Liver (tissue), 8 donors: ENCODE measurements at regions not wholly inside any gene's neighbourhood (a gene's known extent, or its start where the extent isn't known, plus 50 kb on each side); places are given as distances from the start of the nearest gene placed in this dataset.

Experiments used
- DNase-seq: peaks from one replicate; pipeline ENCODE4 v3.0.0-alpha.2; 2017; ENCODE audit warnings: low spot score
- H3K27ac ChIP-seq, 2 donors: one replicate each; pipeline ENCODE4 v1.7.0; 2013; ENCODE audit warnings: inconsistent platforms in 2 of 2, low read length in 2 of 2, control low read depth in 1 of 2, low read depth in 1 of 2, mild to moderate bottlenecking in 1 of 2
- H3K27me3 ChIP-seq, 4 donors: one replicate each; pipeline versions ENCODE4 v1.6.1 to v1.7.0; 2013; ENCODE audit warnings: low read length in 3 of 4, inconsistent platforms in 1 of 4, mild to moderate bottlenecking in 1 of 4, moderate library complexity in 1 of 4; ENCODE audit not compliant: control insufficient read depth in 4 of 4, insufficient read depth in 4 of 4
- H3K36me3 ChIP-seq, 4 donors: one replicate each; pipeline versions ENCODE4 v1.6.1 to v1.7.0; 2013; ENCODE audit warnings: low read length in 3 of 4, mild to moderate bottlenecking in 3 of 4, low read depth in 1 of 4, moderate library complexity in 1 of 4; ENCODE audit not compliant: control insufficient read depth in 4 of 4, insufficient read depth in 3 of 4
- H3K4me1 ChIP-seq, 4 donors: one replicate each; pipeline versions ENCODE4 v1.6.1 to v1.7.0; 2013; ENCODE audit warnings: low read length in 3 of 4, mild to moderate bottlenecking in 3 of 4, moderate library complexity in 1 of 4; ENCODE audit not compliant: control insufficient read depth in 4 of 4, insufficient read depth in 4 of 4
- H3K4me3 ChIP-seq, 3 donors: one replicate each; pipeline versions ENCODE4 v1.6.1 to v1.7.0; 2013; ENCODE audit warnings: low read length in 3 of 3, control low read depth in 1 of 3, low read depth in 1 of 3, mild to moderate bottlenecking in 1 of 3
- H3K9ac ChIP-seq, 2 donors: one replicate each; pipeline ENCODE4 v1.7.0; 2013; ENCODE audit warnings: low read length in 2 of 2, mild to moderate bottlenecking in 2 of 2, moderate library complexity in 2 of 2, control low read depth in 1 of 2, low read depth in 1 of 2
- H3K9me3 ChIP-seq, 4 donors: one replicate each; pipeline versions ENCODE4 v1.6.1 to v1.7.0; 2013; ENCODE audit warnings: low read length in 3 of 4; ENCODE audit not compliant: control insufficient read depth in 4 of 4
- ATF3 ChIP-seq: IDR thresholded peaks from 2 replicates; pipeline ENCODE4 v1.6.1; 2016; ENCODE audit warnings: antibody characterized with exemption
- CTCF ChIP-seq: fragments of 150-350 bp; IDR thresholded peaks from 2 replicates; pipeline ENCODE4 v1.5.1; 2017; ENCODE audit warnings: improper control_type of control experiment, low read depth, low read length; ENCODE audit not compliant: missing input control
- EGR1 ChIP-seq, 2 donors: IDR thresholded peaks; 2 replicates each; pipeline ENCODE4 v1.6.1; 2016 to 2018; ENCODE audit warnings: antibody characterized with exemption in 2 of 2, low read depth in 2 of 2
- FOXA1 ChIP-seq: IDR thresholded peaks from 2 replicates; pipeline ENCODE4 v1.6.1; 2016; ENCODE audit warnings: antibody characterized with exemption
- FOXA2 ChIP-seq: IDR thresholded peaks from 2 replicates; pipeline ENCODE4 v1.6.1; 2016; ENCODE audit warnings: antibody characterized with exemption
- GABPA ChIP-seq, 2 donors: IDR thresholded peaks in 1 of 2; conservative IDR thresholded peaks in 1 of 2; 2 replicates each; pipeline ENCODE4 v1.6.1; 2016; ENCODE audit warnings: antibody characterized with exemption in 2 of 2, mild to moderate bottlenecking in 1 of 2, moderate library complexity in 1 of 2
- HNF4A ChIP-seq, 2 donors: conservative IDR thresholded peaks; 2 replicates each; pipeline ENCODE4 v1.6.1; 2016; ENCODE audit warnings: antibody characterized with exemption in 2 of 2, mild to moderate bottlenecking in 2 of 2
- HNF4G ChIP-seq: IDR thresholded peaks from 2 replicates; pipeline ENCODE4 v1.6.1; 2016; ENCODE audit warnings: antibody characterized with exemption
- JUND ChIP-seq, 2 donors: IDR thresholded peaks; 2 replicates each; pipeline ENCODE4 v1.6.1; 2016; ENCODE audit warnings: antibody characterized with exemption in 2 of 2
- MAX ChIP-seq: IDR thresholded peaks from 2 replicates; pipeline ENCODE4 v1.6.1; 2016; ENCODE audit warnings: antibody characterized with exemption
- NR2F2 ChIP-seq: IDR thresholded peaks from 2 replicates; pipeline ENCODE4 v1.6.1; 2016; ENCODE audit warnings: antibody characterized with exemption
- RAD21 ChIP-seq, 2 donors: IDR thresholded peaks; 2 replicates each; pipeline ENCODE4 v1.6.1; 2016; ENCODE audit warnings: antibody characterized with exemption in 2 of 2, mild to moderate bottlenecking in 2 of 2
- RXRA ChIP-seq, 2 donors: IDR thresholded peaks; 2 replicates each; pipeline ENCODE4 v1.6.1; 2017 to 2018; ENCODE audit warnings: antibody characterized with exemption in 2 of 2, mild to moderate bottlenecking in 1 of 2
- SP1 ChIP-seq: IDR thresholded peaks from 2 replicates; pipeline ENCODE4 v1.6.1; 2018; ENCODE audit warnings: antibody characterized with exemption, mild to moderate bottlenecking
- TAF1 ChIP-seq: conservative IDR thresholded peaks from 2 replicates; pipeline ENCODE4 v1.6.1; 2016; ENCODE audit warnings: antibody characterized with exemption, mild to moderate bottlenecking
- YY1 ChIP-seq: IDR thresholded peaks from 2 replicates; pipeline ENCODE4 v1.6.1; 2016; ENCODE audit warnings: antibody characterized with exemption, mild to moderate bottlenecking
- ZBTB33 ChIP-seq: IDR thresholded peaks from 2 replicates; pipeline ENCODE4 v1.6.1; 2016; ENCODE audit warnings: antibody characterized with exemption
- WGBS: extraction: QIAGEN DNeasy Blood & Tissue Kit; methylation state at CpG from one replicate; pipeline ENCODE4 v1.1.7; 2013; 5-methylcytosine and 5-hydroxymethylcytosine counted together
- donor health status: healthy.
- donor health status: healthy.
- donor health status: healthy.
- donor health status: healthy.
- donor health status: healthy.

GRCh38 chr10:21238717-21239116 is 286.8 kb downstream of the SKIDA1 start:
- H3K4me3 ChIP-seq = no peak overlapping the region
- TF ChIP-seq JUND (IDR thresholded peaks at IDR 0.05) (no peak), HNF4G (no peak), ZBTB33 (no peak)
- no peak overlapping the region for H3K27ac ChIP-seq
- no peak overlapping the region for H3K9ac ChIP-seq
- no peak for DNase-seq
- H3K9me3 ChIP-seq = no peaks in the 10 kb centered on the region
- 60% methylated on average over 2 of the region's 2 CpGs for WGBS
- H3K36me3 ChIP-seq = no peaks in the 10 kb centered on the region
- no peaks in the 10 kb centered on the region for H3K27me3 ChIP-seq
- no peaks in the 10 kb centered on the region for H3K4me1 ChIP-seq

DNA sequence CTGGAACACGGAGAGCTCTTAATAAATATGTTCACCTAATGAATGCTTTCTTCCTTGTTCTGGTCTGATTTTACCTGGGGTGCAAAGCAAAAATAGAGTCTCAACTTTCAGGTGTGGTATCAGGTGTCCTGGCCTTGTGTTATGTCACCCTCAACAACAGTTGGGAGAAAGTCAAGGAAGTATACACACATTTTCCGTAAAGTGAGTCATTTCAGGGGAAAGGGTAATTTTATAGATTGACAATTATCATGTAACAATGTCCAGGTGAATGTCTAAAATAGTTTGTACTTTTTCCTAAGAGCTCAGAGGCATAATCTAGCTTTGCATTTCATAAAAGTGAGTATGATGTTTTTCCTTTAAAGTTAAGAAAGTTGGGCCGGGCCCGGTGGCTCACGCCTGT is 287.4 kb downstream of the SKIDA1 start:
- H3K4me3 ChIP-seq = no peak overlapping the region
- H3K4me1 ChIP-seq = no peaks in the 10 kb centered on the region
- H3K9me3 ChIP-seq = no peaks in the 10 kb centered on the region
- H3K36me3 ChIP-seq = no peaks in the 10 kb centered on the region
- no peak overlapping the region for H3K27ac ChIP-seq
- no peak for TF ChIP-seq ATF3
- TF ChIP-seq SP1 = no peak
- no peak for TF ChIP-seq HNF4A (conservative IDR thresholded peaks at IDR 0.05)
- TF ChIP-seq CTCF = no peak
- TF ChIP-seq HNF4G = no peak
- TF ChIP-seq FOXA2 = no peak
- no peak for TF ChIP-seq TAF1
- TF ChIP-seq ZBTB33 = no peak
- TF ChIP-seq MAX = no peak
- no peak for TF ChIP-seq EGR1 (IDR thresholded peaks at IDR 0.05; ENCODE audit: low read depth in 2 of 2)
- TF ChIP-seq RXRA (IDR thresholded peaks at IDR 0.05) = no peak
- no peak for TF ChIP-seq FOXA1
- TF ChIP-seq GABPA (IDR thresholded peaks at IDR 0.05 in 1 of 2, conservative IDR thresholded peaks at IDR 0.05 in 1 of 2) = no peak
- no peak for TF ChIP-seq NR2F2
- TF ChIP-seq RAD21 (IDR thresholded peaks at IDR 0.05) = no peak
- no peak for TF ChIP-seq YY1
- no peak overlapping the region for H3K9ac ChIP-seq
- DNase-seq = no peak
- WGBS = 88% methylated on average over 5 of the region's 5 CpGs
- H3K27me3 ChIP-seq = no peaks in the 10 kb centered on the region
